ENCODE measurements at regions not wholly inside any gene's neighbourhood (a gene's known extent, or its start where the extent isn't known, plus 50 kb on each side); places are given as distances from the start of the nearest gene placed in this dataset.
"Not testable (repeated sequence)": the region's sequence is repeated elsewhere in the genome, so short reads cannot be mapped to it uniquely, and the experiment has no call there.

- no peak for DNase-seq
Observed at GRCh38 chr5:84885485-84886258, 501.0 kb upstream of the EDIL3 start.

GRCh38 chr5:84881737-84882136 lies 497.1 kb upstream of the EDIL3 start:
- no peak for DNase-seq

GRCh38 chr5:84874196-84874595 lies 489.5 kb upstream of the EDIL3 start:
- no peak for DNase-seq

- no peak for DNase-seq
Observed at GRCh38 chr5:84872768-84873167, 488.1 kb upstream of the EDIL3 start.

- no peak for DNase-seq
Observed at GRCh38 chr5:84870369-84870768, 485.7 kb upstream of the EDIL3 start.

- DNase-seq = no peak
Observed at GRCh38 chr5:84869675-84870074, 485.0 kb upstream of the EDIL3 start.

- DNase-seq = not testable (repeated sequence)
Observed at GRCh38 chr5:84863936-84864335, 479.3 kb upstream of the EDIL3 start.

- DNase-seq = no peak
Observed at GRCh38 chr5:84863020-84863419, 478.3 kb upstream of the EDIL3 start.

GRCh38 chr5:84862132-84862531 lies 477.5 kb upstream of the EDIL3 start:
- DNase-seq = no peak

- DNase-seq = no peak
Observed at GRCh38 chr5:84861306-84861705, 476.6 kb upstream of the EDIL3 start.

- DNase-seq = no peak
Observed at GRCh38 chr5:84859056-84859455, 474.4 kb upstream of the EDIL3 start.

- no peak for DNase-seq
Observed at GRCh38 chr5:84831701-84832100, 447.0 kb upstream of the EDIL3 start.

- no peak for DNase-seq
Observed at GRCh38 chr5:84830265-84830664, 445.6 kb upstream of the EDIL3 start.

- no peak for DNase-seq
Observed at GRCh38 chr5:84825606-84826005, 440.9 kb upstream of the EDIL3 start.

- no peak for DNase-seq
Observed at GRCh38 chr5:84821924-84822323, 437.2 kb upstream of the EDIL3 start.

GRCh38 chr5:84817953-84818352 lies 433.3 kb upstream of the EDIL3 start:
- DNase-seq = no peak

- DNase-seq = no peak
Observed at GRCh38 chr5:84816746-84817547, 432.3 kb upstream of the EDIL3 start.

GRCh38 chr5:84816160-84816559 lies 431.5 kb upstream of the EDIL3 start:
- DNase-seq = no peak

GRCh38 chr5:84805473-84805872 lies 420.8 kb upstream of the EDIL3 start:
- DNase-seq = no peak

GRCh38 chr5:84796399-84796798 lies 411.7 kb upstream of the EDIL3 start:
- DNase-seq = no peak

GRCh38 chr5:84794486-84795035 lies 409.9 kb upstream of the EDIL3 start:
- no peak for DNase-seq

GRCh38 chr5:84791730-84792129 lies 407.1 kb upstream of the EDIL3 start:
- no peak for DNase-seq

- no peak for DNase-seq
Observed at GRCh38 chr5:84791138-84791537, 406.5 kb upstream of the EDIL3 start.

GRCh38 chr5:84790406-84790805 lies 405.7 kb upstream of the EDIL3 start:
- no peak for DNase-seq

All from right hindlimb (tissue), 1 donor.